DOHH2 (cell line): ENCODE measurements at regions not wholly inside any gene's neighbourhood (a gene's known extent, or its start where the extent isn't known, plus 50 kb on each side); places are given as distances from the start of the nearest gene placed in this dataset.

Source experiments
- H3F3A ChIP-seq: fragments of 200-600 bp; sonication (generic), shearing (Covaris generic); 2 replicates; pipeline ENCODE4 v1.6.0; 2016; ENCODE audit warnings: antibody characterized with exemption, mild to moderate bottlenecking; ENCODE audit not compliant: control insufficient read depth, insufficient read depth
- H3K27ac ChIP-seq: fragments of 200-600 bp; sonication (generic); 2 replicates; pipeline ENCODE4 v1.5.1; 2014; ENCODE audit warnings: low read depth, mild to moderate bottlenecking, low read length, moderate library complexity
- H3K27me3 ChIP-seq: fragments of 200-600 bp; sonication (generic); 2 replicates; pipeline ENCODE4 v1.6.1; 2014; ENCODE audit warnings: mild to moderate bottlenecking, low read length, mixed read lengths; ENCODE audit not compliant: control insufficient read depth
- H3K36me3 ChIP-seq: fragments of 200-600 bp; sonication (generic); 2 replicates; pipeline ENCODE4 v1.6.1; 2014; ENCODE audit warnings: mild to moderate bottlenecking, low read length, moderate library complexity, mixed read lengths; ENCODE audit not compliant: control insufficient read depth
- H3K4me1 ChIP-seq: fragments of 200-600 bp; sonication (generic); 2 replicates; pipeline ENCODE4 v1.6.1; 2014; ENCODE audit warnings: mild to moderate bottlenecking, low read length, mixed read lengths; ENCODE audit not compliant: control insufficient read depth
- H3K4me2 ChIP-seq: fragments of 200-600 bp; sonication (generic); 2 replicates; pipeline ENCODE4 v1.6.0; 2014; ENCODE audit warnings: mild to moderate bottlenecking, low read length, moderate library complexity
- H3K4me3 ChIP-seq: fragments of 200-600 bp; sonication (generic); 2 replicates; pipeline ENCODE4 v1.5.1; 2014; ENCODE audit warnings: mild to moderate bottlenecking, low read length, mixed read lengths
- H3K79me2 ChIP-seq: fragments of 200-600 bp; sonication (generic); 2 replicates; pipeline ENCODE4 v1.6.1; 2014; ENCODE audit warnings: mild to moderate bottlenecking, low read length, mixed read lengths; ENCODE audit not compliant: control insufficient read depth
- H3K9me2 ChIP-seq: fragments of 200-600 bp; sonication (generic); replicated peaks from 2 replicates; pipeline ENCODE4 v1.6.1; 2014; ENCODE audit warnings: mild to moderate bottlenecking, low read length, mixed read lengths; ENCODE audit not compliant: control insufficient read depth
- H3K9me3 ChIP-seq: fragments of 200-600 bp; sonication (generic); 2 replicates; pipeline ENCODE4 v1.6.1; 2014; ENCODE audit warnings: antibody characterized with exemption, low read length, mixed read lengths; ENCODE audit not compliant: control insufficient read depth, insufficient read depth
- H4K20me1 ChIP-seq: fragments of 200-600 bp; sonication (generic); 2 replicates; pipeline ENCODE4 v1.6.0; 2014; ENCODE audit warnings: low read depth, mild to moderate bottlenecking, antibody characterized with exemption, low read length, moderate library complexity; ENCODE audit not compliant: control insufficient read depth, insufficient read depth
- EZH2phosphoT487 ChIP-seq: fragments of 200-600 bp; sonication (generic); IDR thresholded peaks from 2 replicates; pipeline ENCODE4 v1.6.1; 2017; ENCODE audit warnings: borderline replicate concordance, mild to moderate bottlenecking, antibody characterized with exemption, low read length, moderate library complexity, mixed read lengths
- TF ChIP-seq, protein P1 (sequence below): fragments of 200-600 bp; sonication (generic); IDR thresholded peaks from one replicate; pipeline ENCODE4 v1.5.1; 2014; ENCODE audit warnings: antibody characterized with exemption, mild to moderate bottlenecking, low read depth, low read length; ENCODE audit not compliant: poor library complexity, severe bottlenecking

DNA sequence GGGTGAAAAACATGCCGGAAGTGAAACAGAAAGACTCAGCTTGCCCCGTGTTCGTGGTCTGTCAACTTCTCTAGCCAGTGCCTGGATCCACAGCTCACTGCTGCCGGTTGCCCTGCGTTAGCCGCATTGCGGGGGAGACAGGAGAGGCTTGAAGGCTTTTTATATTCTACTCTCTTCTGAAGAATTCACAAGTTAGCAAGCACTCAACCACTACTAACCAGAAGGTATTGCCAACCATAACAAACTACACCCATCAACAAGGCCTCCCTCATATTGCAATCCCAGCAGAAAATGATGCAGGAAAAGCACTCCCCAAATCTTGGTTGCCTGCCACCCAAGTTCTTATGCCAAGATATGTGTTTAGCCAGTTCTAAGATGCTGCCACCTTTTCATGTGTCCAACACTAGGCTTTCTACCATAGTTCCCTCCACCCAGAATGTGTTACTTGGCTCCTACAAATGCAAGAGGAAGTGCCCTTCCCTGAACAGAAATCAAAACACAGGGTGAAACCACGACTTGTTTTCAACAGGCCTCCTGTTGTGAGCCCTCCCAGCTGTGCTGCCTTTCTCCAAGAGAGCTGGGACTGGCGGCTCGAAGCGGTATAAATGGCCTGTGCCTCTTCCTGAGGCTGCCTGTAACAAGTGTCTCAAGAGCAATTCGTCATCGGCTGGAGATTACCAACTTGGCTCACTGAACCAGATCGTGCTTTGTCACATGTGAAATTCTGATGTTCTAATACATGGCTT is 129.0 kb downstream of the SNX18 start:
- H3K36me3 ChIP-seq = peaks cover 2% of the 10 kb centered on the region; the same call in 1 of the 2 replicates
- H3K4me3 ChIP-seq = peak overlapping the region; percentile 52
- H3K9me3 ChIP-seq = 0 out of 2 replicates have a peak, but pooled peaks cover 3% of the 10 kb centered on the region
- H4K20me1 ChIP-seq = no peaks in the 10 kb centered on the region
- H3K27ac ChIP-seq = peak overlapping the region; percentile 50
- H3K79me2 ChIP-seq = no peaks in the 10 kb centered on the region
- H3K4me1 ChIP-seq = peaks cover 19% of the 10 kb centered on the region
- TF ChIP-seq, protein P1, sequence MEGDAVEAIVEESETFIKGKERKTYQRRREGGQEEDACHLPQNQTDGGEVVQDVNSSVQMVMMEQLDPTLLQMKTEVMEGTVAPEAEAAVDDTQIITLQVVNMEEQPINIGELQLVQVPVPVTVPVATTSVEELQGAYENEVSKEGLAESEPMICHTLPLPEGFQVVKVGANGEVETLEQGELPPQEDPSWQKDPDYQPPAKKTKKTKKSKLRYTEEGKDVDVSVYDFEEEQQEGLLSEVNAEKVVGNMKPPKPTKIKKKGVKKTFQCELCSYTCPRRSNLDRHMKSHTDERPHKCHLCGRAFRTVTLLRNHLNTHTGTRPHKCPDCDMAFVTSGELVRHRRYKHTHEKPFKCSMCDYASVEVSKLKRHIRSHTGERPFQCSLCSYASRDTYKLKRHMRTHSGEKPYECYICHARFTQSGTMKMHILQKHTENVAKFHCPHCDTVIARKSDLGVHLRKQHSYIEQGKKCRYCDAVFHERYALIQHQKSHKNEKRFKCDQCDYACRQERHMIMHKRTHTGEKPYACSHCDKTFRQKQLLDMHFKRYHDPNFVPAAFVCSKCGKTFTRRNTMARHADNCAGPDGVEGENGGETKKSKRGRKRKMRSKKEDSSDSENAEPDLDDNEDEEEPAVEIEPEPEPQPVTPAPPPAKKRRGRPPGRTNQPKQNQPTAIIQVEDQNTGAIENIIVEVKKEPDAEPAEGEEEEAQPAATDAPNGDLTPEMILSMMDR = no peak
- no peak for TF ChIP-seq EZH2phosphoT487
- H3F3A ChIP-seq = no peaks in the 10 kb centered on the region
- H3K9me2 ChIP-seq = no peaks in the 10 kb centered on the region
- H3K4me2 ChIP-seq = peak overlapping the region; percentile 64
- 0 out of 2 replicates have a peak, but pooled peaks cover 4% of the 10 kb centered on the region for H3K27me3 ChIP-seq

DNA sequence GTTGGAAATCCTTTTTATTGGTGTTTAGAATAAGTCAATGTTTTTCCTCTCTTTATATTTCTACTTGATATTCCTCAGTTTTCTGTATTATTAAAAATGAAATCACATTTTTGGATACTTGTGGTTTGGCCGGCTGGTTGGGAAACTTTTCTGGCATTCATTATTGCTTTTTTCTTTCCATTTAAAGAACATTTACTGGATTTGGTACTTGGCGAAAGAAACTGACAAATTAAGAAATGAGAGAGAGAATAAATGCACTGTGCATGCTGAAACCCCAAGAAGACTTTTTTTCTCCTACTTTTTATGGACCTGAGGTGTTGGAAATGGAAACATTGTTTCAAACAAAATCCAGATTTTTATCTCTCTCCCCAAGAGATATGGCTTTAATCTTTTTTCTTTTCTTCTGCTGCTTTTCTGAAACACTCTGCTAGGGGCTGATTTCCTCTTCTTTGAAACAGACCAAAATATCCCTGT is 128.4 kb downstream of the SNX18 start:
- Histone ChIP-seq H3K4me3 (no peak overlapping the region; the same call in 1 of the 2 replicates), H3K4me1 (peaks cover 19% of the 10 kb centered on the region), H3K4me2 (peak overlapping the region; percentile 64), H4K20me1 (no peaks in the 10 kb centered on the region), H3K27ac (peak overlapping the region; percentile 50), H3K9me2 (no peaks in the 10 kb centered on the region), H3K79me2 (no peaks in the 10 kb centered on the region), H3F3A (no peaks in the 10 kb centered on the region), H3K36me3 (peaks cover 2% of the 10 kb centered on the region; the same call in 1 of the 2 replicates), H3K27me3 (0 out of 2 replicates have a peak, but pooled peaks cover 4% of the 10 kb centered on the region), H3K9me3 (0 out of 2 replicates have a peak, but pooled peaks cover 3% of the 10 kb centered on the region)
- TF ChIP-seq, protein P1 = no peak
- no peak for TF ChIP-seq EZH2phosphoT487

DNA sequence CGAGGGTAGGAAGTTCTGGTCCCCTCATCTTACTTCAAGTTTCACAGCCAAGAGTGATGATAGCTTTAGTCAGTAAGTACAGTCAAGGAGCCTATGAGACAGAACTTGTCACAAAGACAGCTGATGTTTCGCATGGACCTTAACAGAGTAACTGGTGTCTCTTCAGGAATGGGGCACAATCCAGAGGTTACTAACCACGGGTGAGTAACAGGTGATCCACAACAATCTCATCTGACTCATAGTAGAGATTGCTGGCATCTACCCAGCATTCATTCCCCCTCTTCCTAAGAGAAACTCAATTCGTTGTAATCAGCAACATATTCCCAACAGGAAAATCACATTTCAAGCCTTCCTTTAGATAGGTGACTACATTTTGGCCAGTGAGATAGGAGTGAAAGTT is 126.7 kb downstream of the SNX18 start:
- Histone ChIP-seq H3K4me3 (no peak overlapping the region), H3K4me1 (peaks cover 19% of the 10 kb centered on the region), H3K36me3 (peaks cover 2% of the 10 kb centered on the region; the same call in 1 of the 2 replicates), H3K79me2 (no peaks in the 10 kb centered on the region), H3K4me2 (no peak overlapping the region), H4K20me1 (no peaks in the 10 kb centered on the region), H3K27me3 (0 out of 2 replicates have a peak, but pooled peaks cover 4% of the 10 kb centered on the region), H3K9me2 (no peaks in the 10 kb centered on the region), H3F3A (no peaks in the 10 kb centered on the region), H3K27ac (no peak overlapping the region), H3K9me3 (0 out of 2 replicates have a peak, but pooled peaks cover 3% of the 10 kb centered on the region)
- TF ChIP-seq, protein P1 = no peak
- no peak for TF ChIP-seq EZH2phosphoT487
